Thyroid gland (tissue), 4 donors: ENCODE measurements at regions not wholly inside any gene's neighbourhood (a gene's known extent, or its start where the extent isn't known, plus 50 kb on each side); places are given as distances from the start of the nearest gene placed in this dataset.

ENCODE experiments used
- CTCF ChIP-seq, 6 experiments: fragments of 200-600 bp in 3 of 6; fragments of 450-650 bp in 3 of 6; sonication (generic) in 3 of 6; IDR thresholded peaks; one replicate each; pipeline ENCODE4 v1.5.1; 2016 to 2019; ENCODE audit warnings: antibody characterized with exemption in 6 of 6, mild to moderate bottlenecking in 2 of 6, inconsistent platforms in 1 of 6, moderate library complexity in 1 of 6
- POLR2A ChIP-seq, 2 donors: fragments of 450-650 bp; IDR thresholded peaks; one replicate each; pipeline ENCODE4 v1.6.1; 2017; ENCODE audit warnings: antibody characterized with exemption in 2 of 2, mild to moderate bottlenecking in 2 of 2, moderate library complexity in 1 of 2

- TF ChIP-seq CTCF (IDR thresholded peaks at IDR 0.05) (no peak), POLR2A (IDR thresholded peaks at IDR 0.05) (no peak)
Measured at GRCh38 chr10:107741971-107742370, 577.5 kb upstream of the SORCS1 start.
